ENCODE measurements at regions not wholly inside any gene's neighbourhood (a gene's known extent, or its start where the extent isn't known, plus 50 kb on each side); places are given as distances from the start of the nearest gene placed in this dataset.

GRCh38 chr6:82751718-82752117, 313.9 kb downstream of the UBE3D start:
- no peak for TF ChIP-seq EZH2 (IDR thresholded peaks at IDR 0.05; ENCODE audit: low read length, missing control alignments)
- TF ChIP-seq CTCF (conservative IDR thresholded peaks at IDR 0.05 in 1 of 2, IDR thresholded peaks at IDR 0.05 in 1 of 2; ENCODE audit: low read depth in 1 of 2, low read length in 2 of 2) = no peak

Measured in fibroblast of lung (primary cell).